ENCODE measurements at regions not wholly inside any gene's neighbourhood (a gene's known extent, or its start where the extent isn't known, plus 50 kb on each side); places are given as distances from the start of the nearest gene placed in this dataset.
A peak's percentile ranks its signal among the peaks of the same experiment; 100 is the strongest.
"Not testable (repeated sequence)": the region's sequence is repeated elsewhere in the genome, so short reads cannot be mapped to it uniquely, and the experiment has no call there.

DNA sequence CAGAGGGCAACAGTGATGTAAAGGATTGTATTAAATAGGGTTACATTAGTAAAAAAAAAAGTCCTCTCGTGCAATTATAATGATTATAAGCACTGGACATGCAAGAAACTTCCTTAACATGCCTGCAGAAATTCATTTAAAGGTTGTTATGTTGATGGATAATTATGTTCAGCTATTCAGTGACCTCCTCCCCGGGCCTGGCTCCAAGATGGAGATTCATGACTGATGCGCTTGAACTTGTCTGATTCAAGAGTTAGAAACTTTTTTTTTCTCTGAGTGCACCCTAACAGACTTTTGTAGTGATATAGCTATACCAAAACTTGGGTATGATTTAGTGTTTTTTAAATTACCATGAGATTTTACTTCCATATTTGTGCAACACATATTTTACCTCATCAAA is 1170.0 kb upstream of the CITED2 start:
- DNase-seq: no peak

DNA sequence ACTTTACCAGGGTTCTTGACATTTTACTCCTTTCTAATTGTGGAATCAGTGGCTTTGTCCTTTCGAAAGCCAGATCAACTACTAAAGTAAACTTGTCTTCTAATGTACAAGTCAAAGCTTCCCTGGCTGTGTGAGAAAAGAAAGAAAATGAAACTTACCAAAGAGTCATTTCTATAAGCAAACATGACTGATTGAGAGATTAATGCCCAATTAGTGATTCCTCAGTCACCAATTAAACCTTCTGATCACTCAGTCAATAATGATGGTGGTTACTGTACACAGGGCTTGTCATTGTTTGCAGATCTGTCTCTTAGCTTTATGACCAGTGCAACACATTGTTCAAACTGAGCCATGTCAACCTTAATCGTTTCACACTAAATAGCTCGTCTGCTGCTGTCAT is 1168.4 kb upstream of the CITED2 start:
- peak; percentile 6 to 63 for DNase-seq

DNA sequence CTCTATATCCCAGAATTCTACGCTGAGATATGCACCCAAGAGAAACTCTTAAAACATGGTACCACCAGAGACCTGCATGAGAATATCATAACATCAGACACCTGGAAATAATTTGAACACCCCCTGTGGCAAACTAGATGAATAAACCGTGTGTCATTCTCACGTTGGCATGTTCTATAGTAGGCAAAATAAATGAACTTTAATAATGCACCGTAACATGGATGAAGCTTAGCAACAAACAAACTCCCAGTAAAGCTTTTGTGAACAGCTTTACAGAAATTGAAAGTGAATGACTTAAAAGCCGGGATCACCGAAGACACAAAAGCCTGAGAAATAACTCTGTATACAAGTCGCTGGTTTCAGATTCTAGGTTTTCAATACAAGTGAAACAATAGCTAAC is 1166.8 kb upstream of the CITED2 start:
- peak in 1 of 2 experiments; percentile 3 for DNase-seq

DNA sequence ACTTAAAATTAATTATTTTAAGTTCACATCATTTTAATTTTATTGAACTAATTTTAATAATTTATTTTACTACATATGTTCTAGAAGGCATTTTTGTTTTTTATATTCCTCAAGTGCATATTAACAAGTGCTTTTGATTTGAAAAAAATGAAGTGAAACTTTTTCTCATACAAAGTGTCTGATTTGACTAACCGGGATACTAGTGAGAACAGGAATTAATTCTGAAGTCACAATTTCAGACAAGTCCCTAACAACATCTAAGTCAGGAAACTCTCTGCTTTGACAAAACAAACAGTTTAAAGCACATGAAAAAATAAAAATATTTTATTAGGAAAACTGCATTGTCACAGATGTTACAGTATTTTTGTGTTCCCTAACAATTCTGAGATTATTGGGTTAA is 1166.3 kb upstream of the CITED2 start:
- DNase-seq: no peak

DNA sequence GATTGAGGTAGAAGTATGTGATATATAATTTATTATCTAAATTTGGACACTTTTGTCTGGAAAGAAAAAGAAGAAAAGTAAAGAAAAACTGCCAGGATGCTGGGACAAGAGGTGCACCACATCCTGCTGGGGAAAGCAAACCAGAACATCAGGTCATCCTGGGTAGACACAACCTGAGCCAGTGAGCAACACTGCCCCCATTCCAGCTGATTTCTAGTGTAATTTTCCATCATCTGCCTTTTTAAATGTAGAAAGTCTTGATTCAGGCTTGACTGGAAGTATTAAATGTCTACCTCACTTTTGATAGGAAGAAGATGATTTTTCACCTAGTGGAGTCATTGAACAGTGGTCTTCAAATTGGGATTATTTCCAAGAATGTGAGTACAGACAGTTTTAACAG is 1164.5 kb upstream of the CITED2 start:
- no peak for DNase-seq

DNA sequence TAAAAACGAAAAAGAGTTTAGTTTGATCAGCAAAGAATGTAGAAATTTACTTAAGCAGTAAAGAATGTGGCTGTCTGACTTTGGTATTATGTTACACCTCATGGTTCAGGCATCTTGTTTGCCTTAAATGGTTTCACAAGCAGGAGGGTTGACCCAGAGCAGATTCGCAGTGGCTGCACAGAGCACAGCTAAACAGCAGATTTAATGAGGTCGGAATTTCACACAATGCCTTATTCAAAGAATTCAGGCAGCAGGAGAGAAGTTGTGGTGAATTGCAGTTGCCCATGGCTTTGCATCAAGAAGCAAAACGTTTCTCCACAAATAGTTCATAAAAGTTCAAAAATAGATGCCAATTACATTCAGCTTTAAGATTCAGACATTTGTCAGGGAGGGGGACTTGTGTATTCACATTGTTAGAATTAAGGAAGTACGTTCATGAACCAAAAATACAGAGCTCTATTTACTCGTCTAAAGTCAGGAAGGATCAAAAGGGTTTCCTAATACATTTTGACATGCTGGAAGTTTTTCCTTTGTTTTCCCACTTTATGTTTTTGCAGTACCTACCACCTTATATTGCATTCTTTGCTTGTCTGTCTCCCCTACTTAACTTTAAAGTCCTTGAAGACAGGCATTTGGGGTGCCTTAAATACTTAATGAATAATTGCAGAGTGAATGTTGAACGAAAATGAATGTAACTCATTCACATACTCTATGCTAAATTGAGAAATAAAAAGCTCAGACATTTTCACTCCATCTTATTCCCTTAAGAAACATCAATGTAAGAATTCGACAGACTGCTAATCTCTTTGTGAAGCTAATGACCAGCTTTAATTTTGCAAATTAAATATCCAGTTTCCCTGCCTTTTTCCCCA is 1163.6 kb upstream of the CITED2 start:
- no peak for DNase-seq

DNA sequence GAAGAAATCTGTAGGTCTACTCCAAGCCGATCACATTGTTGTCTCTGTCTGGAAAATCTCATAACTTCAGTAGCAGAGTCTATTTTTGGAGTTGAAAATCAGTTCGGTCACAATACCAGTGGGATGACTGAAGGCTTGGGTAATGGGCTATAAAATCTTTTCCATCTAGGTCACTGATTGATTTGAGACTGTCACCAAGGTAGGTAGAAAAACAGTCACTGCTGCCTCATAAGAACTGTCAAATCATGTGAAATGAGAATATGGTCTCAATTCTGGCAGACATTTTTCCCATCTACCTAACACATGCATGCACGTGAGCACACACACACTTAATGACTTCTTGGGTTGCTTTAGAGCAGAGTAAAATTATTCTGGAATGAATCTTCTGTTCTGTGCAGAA is 1162.8 kb upstream of the CITED2 start:
- DNase-seq: no peak

DNA sequence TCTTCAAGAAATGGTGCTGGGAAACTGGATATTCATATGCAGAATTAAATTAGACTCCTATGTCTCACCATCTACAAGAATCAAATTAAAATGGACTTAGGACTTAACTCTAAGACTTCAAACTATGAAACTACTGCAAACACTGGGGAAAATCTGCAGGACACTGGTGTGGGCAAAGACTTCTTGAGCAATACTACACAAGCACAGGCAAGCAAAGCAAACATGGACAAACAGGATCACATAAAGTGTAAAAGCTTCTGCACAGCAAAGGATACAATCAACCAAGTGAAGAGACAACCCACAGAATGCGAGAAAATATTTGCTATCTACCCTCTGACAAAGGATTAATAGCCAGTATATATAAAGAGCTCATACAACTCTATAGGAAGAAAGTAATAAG is 1161.1 kb upstream of the CITED2 start:
- no peak for DNase-seq

DNA sequence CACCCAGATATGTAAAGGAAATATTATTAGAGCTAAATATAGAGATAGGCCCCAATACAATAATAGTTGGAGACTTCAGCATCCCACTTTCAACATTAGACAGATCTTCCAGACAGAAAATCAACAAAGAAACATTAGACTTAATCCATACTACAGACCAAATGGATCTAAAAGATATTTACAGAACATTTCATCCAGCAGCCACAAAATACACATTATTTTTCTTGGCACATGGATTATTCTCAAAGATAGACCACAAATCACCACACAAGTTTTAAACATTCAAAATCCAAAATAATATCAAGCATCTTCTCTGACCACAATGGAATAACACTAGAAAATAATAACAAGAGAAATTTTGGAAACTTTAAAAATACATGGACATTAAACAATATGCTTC is 1159.1 kb upstream of the CITED2 start:
- no peak for DNase-seq

DNA sequence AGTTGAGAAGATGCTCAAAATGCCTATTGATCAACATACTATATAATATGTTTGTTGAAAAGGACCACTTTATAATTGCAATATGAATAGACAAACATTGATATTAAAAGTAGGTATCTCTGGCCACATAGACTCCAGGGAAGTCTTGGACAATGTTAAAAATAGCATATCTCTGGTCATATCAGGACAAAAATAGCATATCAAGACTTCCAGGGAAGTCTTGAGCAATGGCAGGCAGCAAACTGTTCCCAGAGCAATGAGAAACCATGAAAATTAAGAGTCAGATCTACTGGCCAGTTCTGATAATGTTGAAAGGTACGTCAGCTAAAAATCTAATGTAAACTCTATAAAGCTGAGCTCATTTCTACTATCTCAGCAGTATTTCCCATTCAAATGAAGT is 1130.3 kb upstream of the CITED2 start:
- no peak for DNase-seq

DNA sequence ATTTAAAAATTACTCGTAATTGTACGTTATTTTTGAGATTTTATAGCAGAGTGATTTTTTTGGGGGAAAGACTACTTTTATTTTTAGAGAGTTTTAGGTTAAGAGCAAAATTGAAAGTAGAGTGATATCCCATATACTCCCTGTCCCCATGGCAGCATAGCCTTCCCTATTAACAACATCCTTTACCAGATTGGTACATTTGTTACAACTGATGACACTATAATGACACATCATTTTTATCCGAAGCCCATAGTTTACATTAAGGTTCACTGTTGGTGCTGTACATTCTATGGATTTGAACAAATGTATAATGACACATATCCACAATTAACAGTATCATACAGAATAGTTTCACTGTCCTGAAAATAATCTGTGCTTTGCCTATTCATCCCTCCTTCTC is 1126.4 kb upstream of the CITED2 start:
- DNase-seq: no peak

DNA sequence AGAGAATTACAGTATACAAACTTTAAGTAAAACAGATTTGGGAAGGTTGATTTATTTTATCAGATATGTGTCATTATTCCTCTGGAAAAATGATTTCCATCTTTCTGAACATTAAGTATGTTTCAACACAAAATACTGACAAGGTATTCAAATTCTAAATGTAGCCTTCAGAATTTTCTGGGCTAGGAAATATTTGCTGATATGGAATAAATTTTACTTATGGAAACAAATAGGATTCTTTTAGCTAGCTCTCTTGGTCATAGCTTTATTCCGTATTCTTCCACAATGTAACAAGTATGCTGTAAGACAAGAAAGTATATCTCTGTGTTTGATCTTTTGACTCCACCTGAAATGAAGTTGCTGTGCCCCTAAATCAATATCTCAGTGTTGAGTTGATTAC is 1125.2 kb upstream of the CITED2 start:
- DNase-seq: no peak

DNA sequence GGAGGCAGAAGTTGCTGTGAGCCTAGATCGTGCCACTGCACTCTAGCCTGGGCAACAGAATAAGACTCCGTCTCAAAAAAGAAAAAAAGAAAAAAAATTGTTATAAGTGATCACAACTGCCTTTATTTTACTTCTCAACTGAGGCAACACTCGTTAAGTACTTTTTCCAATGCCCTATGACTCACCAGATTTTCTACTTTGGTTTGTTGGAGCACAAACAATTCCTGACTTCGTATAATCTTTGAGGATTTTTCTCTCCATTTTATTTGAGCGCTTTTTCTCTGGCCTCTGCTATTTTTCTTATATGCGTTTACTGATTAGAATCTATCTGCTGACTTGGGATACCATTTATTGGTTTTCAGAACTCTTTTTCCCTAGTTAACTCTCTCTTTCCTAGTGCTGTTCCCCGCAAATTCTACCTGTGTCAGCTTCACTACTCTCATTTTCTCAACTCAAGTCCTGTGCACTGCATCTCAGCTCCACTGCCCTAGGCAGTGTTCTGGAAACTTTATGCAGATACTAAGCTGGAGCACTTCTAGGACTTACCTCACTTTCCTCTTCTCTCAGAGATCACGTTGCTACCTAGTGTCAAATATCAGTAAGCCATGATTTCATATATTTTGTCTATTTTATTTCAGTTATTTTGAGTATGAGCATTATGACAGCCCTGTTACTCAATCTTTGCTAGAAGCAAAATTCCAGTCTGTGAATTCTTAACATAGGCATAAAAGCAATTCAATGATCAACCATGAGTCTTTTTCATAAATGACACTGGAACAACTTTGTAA is 1120.1 kb upstream of the CITED2 start:
- DNase-seq: no peak

DNA sequence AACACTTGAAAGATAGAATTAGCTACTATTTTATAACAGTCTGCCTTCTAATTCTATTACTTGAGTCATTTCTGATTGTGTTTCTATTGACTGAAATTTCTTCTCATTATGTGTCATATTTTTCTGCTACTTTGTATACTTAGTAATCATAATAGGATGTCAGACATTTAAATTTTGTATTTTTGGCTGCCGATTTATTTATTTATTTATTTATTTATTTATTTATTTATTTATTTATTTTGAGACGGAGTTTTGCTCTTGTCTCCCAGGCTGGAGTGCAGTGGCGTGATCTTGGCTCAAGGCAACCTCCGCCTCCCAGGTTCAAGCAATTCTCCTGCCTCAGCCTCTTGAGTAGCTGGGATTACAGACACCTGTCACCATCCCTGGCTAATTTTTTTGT is 1119.0 kb upstream of the CITED2 start:
- not testable (repeated sequence) for DNase-seq

DNA sequence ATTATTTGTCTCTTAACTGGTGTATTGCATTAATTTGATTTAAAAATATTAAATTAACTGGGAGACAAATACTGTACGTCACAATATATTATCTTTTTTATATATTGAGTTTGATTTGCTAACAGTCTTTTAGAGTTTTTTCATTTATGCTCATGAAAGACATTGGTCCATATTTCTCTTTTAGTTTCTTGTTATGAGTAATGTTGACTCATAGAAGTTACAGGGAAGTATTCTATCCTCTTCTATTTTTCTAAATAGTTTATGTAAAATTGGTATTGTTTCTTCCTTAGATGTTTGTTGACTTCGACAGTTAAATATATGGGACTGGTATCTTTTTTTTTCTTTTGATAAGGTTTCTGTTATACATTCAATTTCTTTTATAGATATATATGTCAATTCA is 1115.6 kb upstream of the CITED2 start:
- no peak for DNase-seq

DNA sequence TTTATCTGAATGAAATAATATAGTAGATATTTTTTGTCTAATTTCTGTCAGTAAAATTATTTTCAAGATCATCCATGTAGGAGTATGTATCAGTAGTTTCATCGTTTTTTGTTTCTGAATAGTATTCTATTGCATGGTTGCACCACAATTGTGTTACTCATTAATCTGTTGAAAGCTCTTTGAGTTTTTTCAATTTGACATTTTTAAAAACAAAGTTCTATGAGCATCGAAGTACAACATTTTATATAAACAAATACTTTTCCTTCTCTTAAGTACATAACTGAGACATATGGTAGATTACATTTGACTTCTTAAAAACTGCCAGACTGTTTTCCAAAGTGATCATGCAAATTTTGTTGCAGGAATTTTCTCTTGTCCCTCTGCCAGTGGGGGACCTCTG is 1113.1 kb upstream of the CITED2 start:
- DNase-seq: no peak

DNA sequence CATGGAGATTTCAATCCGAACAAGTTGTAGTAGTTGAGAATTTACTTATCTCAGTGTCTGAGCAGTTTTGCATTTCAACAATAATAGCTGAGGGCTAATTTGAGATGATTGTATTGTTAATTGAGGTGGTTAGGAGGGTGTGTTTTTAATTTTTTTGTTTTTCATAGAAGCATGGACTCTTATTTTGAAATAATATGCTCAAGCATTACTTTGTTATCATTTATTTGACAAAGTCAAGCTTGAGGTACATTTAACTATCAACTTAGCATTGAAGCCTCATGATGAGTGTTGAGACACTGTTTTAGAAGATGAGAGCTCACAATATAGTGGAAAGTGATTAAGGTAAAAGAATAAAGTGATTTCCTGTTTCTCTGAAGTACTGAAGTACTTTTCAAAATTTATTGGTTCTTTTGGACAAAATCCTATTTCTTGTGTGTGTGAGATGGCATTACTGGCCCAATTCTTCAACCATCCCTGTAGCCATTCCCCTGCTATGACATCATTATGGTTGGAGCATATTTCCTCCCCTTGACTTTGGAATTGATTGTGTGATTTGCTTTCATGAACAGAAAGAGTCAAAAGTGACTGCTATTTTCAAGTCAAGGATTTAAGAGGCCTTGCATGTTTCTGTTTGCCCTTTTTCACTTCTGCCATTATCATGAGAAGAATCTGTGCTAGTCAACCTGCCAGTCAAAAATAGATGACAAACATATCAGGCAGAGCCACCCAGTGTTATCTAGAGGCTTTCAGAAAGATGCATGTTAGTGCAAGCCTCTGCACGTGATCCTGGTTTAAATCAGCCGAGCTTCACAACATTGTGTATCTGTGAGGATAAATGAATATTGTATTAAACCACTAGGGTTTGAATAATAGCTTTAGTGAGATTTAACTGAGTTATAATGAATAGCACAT is 1112.3 kb upstream of the CITED2 start:
- no peak for DNase-seq

DNA sequence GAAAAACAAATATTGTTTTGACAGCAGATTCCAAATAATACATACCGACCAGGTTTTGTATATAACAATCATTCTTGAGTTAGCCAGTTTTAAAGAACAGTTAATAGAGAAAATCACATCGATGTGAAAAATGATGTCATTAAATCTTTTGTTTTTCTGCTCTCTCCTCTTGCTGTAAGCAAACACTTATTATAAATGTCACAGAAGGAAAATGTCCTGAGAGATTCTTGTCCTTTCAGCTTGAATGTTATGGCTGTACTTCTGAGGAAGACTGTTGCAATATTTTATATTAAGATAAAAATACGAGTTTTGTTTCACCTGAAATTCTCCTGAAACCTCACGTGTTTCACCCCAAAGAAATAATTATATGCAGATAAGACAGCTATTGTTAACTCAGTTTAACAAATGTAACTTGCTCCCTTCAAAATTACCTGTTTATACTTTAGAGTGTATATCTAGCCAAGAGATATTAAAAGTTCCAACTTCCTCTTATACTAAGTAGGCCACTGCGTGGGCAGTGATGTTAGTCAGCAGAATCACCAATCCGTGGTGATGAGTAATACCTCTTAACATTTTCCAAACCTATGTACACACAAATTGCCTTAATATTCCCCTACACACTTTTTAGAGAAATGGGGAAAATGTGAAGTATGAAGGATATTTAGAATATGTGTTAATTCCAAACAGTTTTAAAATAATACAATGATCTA is 1111.4 kb upstream of the CITED2 start:
- DNase-seq: no peak

DNA sequence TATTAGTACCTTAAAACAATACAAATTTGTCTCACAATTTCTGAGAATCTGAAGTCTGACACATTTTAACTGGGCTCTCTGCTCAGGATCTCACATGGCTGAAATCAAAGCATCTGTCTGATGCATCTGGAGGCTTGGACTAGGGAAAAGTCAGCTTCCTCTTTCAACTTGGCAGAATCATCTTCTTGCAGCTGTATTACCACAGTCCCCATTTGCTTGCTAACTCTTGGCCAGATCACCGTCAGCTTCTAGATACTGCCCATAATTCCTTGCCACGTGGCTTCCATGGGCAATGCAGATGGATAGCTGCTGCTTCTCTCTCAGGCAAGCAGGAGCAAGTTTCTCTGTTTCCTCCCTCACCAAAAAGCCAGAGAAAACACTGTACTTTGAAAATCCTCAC is 1106.4 kb upstream of the CITED2 start:
- no peak for DNase-seq

DNA sequence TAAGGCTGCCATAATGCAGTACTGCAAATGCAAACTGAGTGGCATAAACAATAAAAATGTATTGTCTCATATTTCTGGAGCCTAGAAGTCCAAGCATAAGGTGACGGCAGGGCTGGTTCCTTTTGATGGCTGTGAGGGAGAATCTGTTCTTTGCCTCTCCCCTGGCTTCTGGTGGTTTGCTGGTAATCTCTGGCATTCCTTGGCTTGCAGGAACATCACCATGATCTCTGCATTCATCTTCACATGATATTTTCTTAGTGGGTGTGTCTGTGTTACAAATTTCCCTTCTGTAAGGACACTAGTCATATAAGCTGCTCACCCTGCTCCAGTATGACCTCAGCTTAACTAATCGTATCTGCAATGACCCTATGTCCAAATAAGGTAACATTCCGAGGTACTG is 1104.2 kb upstream of the CITED2 start:
- DNase-seq: no peak

DNA sequence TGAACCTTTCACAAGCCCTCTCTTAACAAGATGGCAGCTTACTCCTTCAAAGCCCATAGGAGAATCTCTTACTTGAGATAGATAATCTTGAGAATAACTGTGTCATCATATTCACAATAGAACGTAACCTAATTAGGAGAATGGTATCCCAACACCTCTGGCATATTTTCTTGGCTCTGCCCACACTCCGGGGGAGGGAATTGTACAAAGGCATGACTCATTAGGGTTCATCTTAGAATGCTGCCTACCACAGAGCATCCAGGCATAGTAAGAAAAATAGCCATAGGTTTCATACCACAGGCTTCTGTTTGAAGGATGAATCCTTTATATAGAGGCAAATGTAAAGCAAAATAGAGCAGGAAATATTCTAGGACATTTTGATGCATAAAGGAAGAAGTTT is 1100.6 kb upstream of the CITED2 start:
- no peak for DNase-seq

DNA sequence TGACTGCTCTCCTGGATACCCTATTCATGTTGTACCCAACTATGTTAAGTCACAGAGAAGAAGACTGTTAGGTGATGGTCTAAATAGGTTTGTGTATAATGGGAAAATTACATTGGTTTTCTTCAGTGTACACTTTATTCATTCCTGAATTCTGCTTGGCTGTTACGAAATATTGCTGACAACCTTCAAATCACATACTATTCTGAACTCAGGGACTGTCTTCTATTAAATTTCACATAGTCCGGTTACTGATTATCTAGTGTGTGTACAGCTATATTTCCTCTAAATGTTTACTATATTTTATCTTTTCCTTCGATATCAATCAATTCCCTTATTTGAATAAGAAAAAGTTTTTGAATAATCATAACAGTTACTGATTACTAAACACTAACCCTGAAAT is 1090.3 kb upstream of the CITED2 start:
- DNase-seq: no peak

DNA sequence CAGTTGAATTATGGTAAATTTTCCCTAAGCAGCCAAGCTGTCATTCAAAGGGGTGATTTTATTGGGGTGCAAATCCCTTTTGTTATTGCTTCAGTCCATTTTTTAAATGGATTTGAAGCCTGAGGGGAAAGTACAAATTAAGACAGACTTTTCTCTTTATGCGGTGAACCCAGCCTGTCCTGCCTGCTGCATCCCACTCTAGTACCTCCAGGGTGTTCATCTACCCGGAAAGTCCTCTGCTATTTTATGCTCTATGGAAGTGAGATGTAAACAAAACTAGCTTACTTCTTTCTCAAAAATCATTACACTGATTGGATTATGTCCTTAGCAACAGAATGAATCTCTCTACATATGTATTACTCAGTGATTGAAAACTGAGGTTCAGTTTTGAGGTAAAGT is 1088.9 kb upstream of the CITED2 start:
- DNase-seq: peak in 1 of 2 experiments; percentile 60

Data from NCI-H2081 (cell line).